ENCODE measurements at regions not wholly inside any gene's neighbourhood (a gene's known extent, or its start where the extent isn't known, plus 50 kb on each side); places are given as distances from the start of the nearest gene placed in this dataset.

GRCh38 chr6:23532227-23532626 is 593.8 kb upstream of the NRSN1 start:
- no peak for TF ChIP-seq RAD21 (IDR thresholded peaks at IDR 0.05; ENCODE audit: low read length)
- no peak for TF ChIP-seq MXI1 (IDR thresholded peaks at IDR 0.05; ENCODE audit: borderline replicate concordance, low read depth, low read length)
- TF ChIP-seq CTCF (conservative IDR thresholded peaks at IDR 0.05; ENCODE audit: low read depth, low read length) = no peak
- no peak for TF ChIP-seq POLR2A (IDR thresholded peaks at IDR 0.05; ENCODE audit: low read depth, low read length)
- TF ChIP-seq MAZ (IDR thresholded peaks at IDR 0.05; ENCODE audit: borderline replicate concordance, low read depth, low read length) = no peak
- no peak for TF ChIP-seq CEBPB (IDR thresholded peaks at IDR 0.05; ENCODE audit: low read depth, low read length)
- no peak for TF ChIP-seq RFX5 (IDR thresholded peaks at IDR 0.05; ENCODE audit: low read depth, low read length)
- no peak for TF ChIP-seq MAFK (IDR thresholded peaks at IDR 0.05; ENCODE audit: low read depth, low read length)
- no peak for TF ChIP-seq USF2 (IDR thresholded peaks at IDR 0.05; ENCODE audit: low read depth, low read length)
- no peak for TF ChIP-seq RCOR1 (IDR thresholded peaks at IDR 0.05; ENCODE audit: insufficient replicate concordance, low read length)
